GM06990 (cell line): ENCODE measurements at regions not wholly inside any gene's neighbourhood (a gene's known extent, or its start where the extent isn't known, plus 50 kb on each side); places are given as distances from the start of the nearest gene placed in this dataset.

Experiments
- DNase-seq: peaks from one replicate; pipeline ENCODE4 v3.0.0-alpha.2; 2011; ENCODE audit not compliant: insufficient read length; ENCODE audit errors: extremely low read depth
- H3K27me3 ChIP-seq: replicated peaks from 2 replicates; pipeline ENCODE4 v1.6.0; 2011; ENCODE audit warnings: low read length; ENCODE audit not compliant: control insufficient read depth, insufficient read depth
- H3K36me3 ChIP-seq: 2 replicates; pipeline ENCODE4 v1.5.1; 2011; ENCODE audit warnings: low read length; ENCODE audit not compliant: control insufficient read depth, insufficient read depth
- H3K4me3 ChIP-seq: replicated peaks from 2 replicates; pipeline ENCODE4 v1.5.1; 2011; ENCODE audit warnings: low read depth, mild to moderate bottlenecking, control low read depth, low read length
- CTCF ChIP-seq: IDR thresholded peaks from 2 replicates; pipeline ENCODE4 v1.5.1; 2011; ENCODE audit warnings: low read length, control low read depth, mild to moderate bottlenecking, inconsistent platforms; ENCODE audit not compliant: insufficient read depth, poor library complexity, severe bottlenecking

- no peak for TF ChIP-seq CTCF
- Histone ChIP-seq H3K36me3 (no peaks in the 10 kb centered on the region), H3K27me3 (peaks cover 4% of the 10 kb centered on the region), H3K4me3 (no peak overlapping the region)
- DNase-seq: no peak
These were observed 126.9 kb downstream of the TMEM200C start for GRCh38 chr18:5768454-5768853.

GRCh38 chr18:5759194-5759593 lies 136.1 kb downstream of the TMEM200C start:
- no peak for DNase-seq
- Histone ChIP-seq H3K36me3 (no peaks in the 10 kb centered on the region), H3K27me3 (no peaks in the 10 kb centered on the region; the same call in none of the 2 replicates), H3K4me3 (no peak overlapping the region)
- no peak for TF ChIP-seq CTCF

- TF ChIP-seq CTCF: no peak
- Histone ChIP-seq H3K27me3 (no peaks in the 10 kb centered on the region; the same call in none of the 2 replicates), H3K36me3 (no peaks in the 10 kb centered on the region), H3K4me3 (no peak overlapping the region)
- no peak for DNase-seq
These were observed 138.5 kb downstream of the TMEM200C start for GRCh38 chr18:5756823-5757222.

GRCh38 chr18:5747678-5748077 lies 147.6 kb downstream of the TMEM200C start:
- no peak for TF ChIP-seq CTCF
- Histone ChIP-seq H3K36me3 (no peaks in the 10 kb centered on the region), H3K4me3 (no peak overlapping the region), H3K27me3 (no peaks in the 10 kb centered on the region)
- no peak for DNase-seq

- no peak overlapping the region for H3K4me3 ChIP-seq
- no peak for TF ChIP-seq CTCF
- no peaks in the 10 kb centered on the region for H3K36me3 ChIP-seq
- no peaks in the 10 kb centered on the region for H3K27me3 ChIP-seq
- no peak for DNase-seq
These were observed 148.5 kb downstream of the TMEM200C start for GRCh38 chr18:5746844-5747243.

GRCh38 chr18:5744659-5745058 lies 150.7 kb downstream of the TMEM200C start:
- no peak for DNase-seq
- no peak for TF ChIP-seq CTCF
- H3K4me3 ChIP-seq: no peak overlapping the region
- H3K27me3 ChIP-seq: no peaks in the 10 kb centered on the region
- H3K36me3 ChIP-seq: no peaks in the 10 kb centered on the region
